ENCODE measurements at regions not wholly inside any gene's neighbourhood (a gene's known extent, or its start where the extent isn't known, plus 50 kb on each side); places are given as distances from the start of the nearest gene placed in this dataset.

- H3K4me1 ChIP-seq (ENCODE audit: control insufficient read depth in 1 of 2, insufficient read depth in 2 of 2, low read length in 2 of 2), result peaks cover 31 to 39% of the 10 kb centered on the region in 2 experiments
- H3K27me3 ChIP-seq (ENCODE audit: insufficient read depth, low read length), result no peaks in the 10 kb centered on the region
- H3K36me3 ChIP-seq (ENCODE audit: control insufficient read depth in 1 of 2, insufficient read depth in 2 of 2, low read length in 2 of 2), result no peaks in the 10 kb centered on the region
- ATAC-seq (no peak), DNase-seq (ENCODE audit: low read depth, low spot score) (no peak)
- peak overlapping the region; percentile 42 for H3K9ac ChIP-seq (ENCODE audit: low read length)
- intact Hi-C loops (cut with micrococcal nuclease), result no loop called here
- peak overlapping the region; percentile 74 for H3K27ac ChIP-seq (ENCODE audit: low read depth, low read length)
- H3K9me3 ChIP-seq (ENCODE audit: control insufficient read depth in 1 of 2, insufficient read depth in 1 of 2, low read depth in 1 of 2, low read length in 2 of 2), result no peaks in the 10 kb centered on the region
- BruUV-seq (replicated peaks), result no TSS peak
- H4K20me1 ChIP-seq (ENCODE audit: insufficient read depth), result no peaks in the 10 kb centered on the region
- peak overlapping the region; percentile 63 for H2AFZ ChIP-seq (ENCODE audit: low read depth, low read length, poor library complexity, severe bottlenecking)
- no peak for TF ChIP-seq SIN3A (IDR thresholded peaks at IDR 0.05; ENCODE audit: low read depth)
- TF ChIP-seq ZFX (IDR thresholded peaks at IDR 0.05), result no peak
- no peak for TF ChIP-seq POLR2A (IDR thresholded peaks at IDR 0.05; ENCODE audit: borderline replicate concordance, extremely low read depth, insufficient read depth, insufficient read length)
- ChIA-PET CTCF (no interaction called here), RAD21 (ENCODE audit: low non-redundant PET in 1 of 2, low total read pairs in 2 of 2, uncharacterized antibody in 2 of 2, unreplicated experiment in 2 of 2) (no interaction called here), POLR2A (no interaction called here)
- no peaks in the 10 kb centered on the region for H3K9me2 ChIP-seq (ENCODE audit: insufficient read depth)
- peak overlapping the region; percentile 64 for H3K4me2 ChIP-seq (ENCODE audit: low read length)
- no peaks in the 10 kb centered on the region for H3K79me2 ChIP-seq (ENCODE audit: insufficient read depth, low read length)
- peak overlapping the region in 1 of 2 experiments; percentile 5; a peak in 1 of 4 replicates for H3K4me3 ChIP-seq (replicated peaks in 1 of 2; ENCODE audit: low read depth in 1 of 2, low read length in 2 of 2)
These were observed 360.3 kb downstream of the TGFB2 start for GRCh38 chr1:218705391-218705790.

- intact Hi-C loops (cut with micrococcal nuclease), result no loop called here
- peak; percentile 87 for TF ChIP-seq MAX (IDR thresholded peaks at IDR 0.05)
- no peak for TF ChIP-seq POLR2A (IDR thresholded peaks at IDR 0.05; ENCODE audit: borderline replicate concordance, extremely low read depth, insufficient read depth, insufficient read length)
- 0 out of 2 replicates have a peak, but pooled peaks have one; percentile 28 for TF ChIP-seq EGR1 (IDR thresholded peaks at IDR 0.05; ENCODE audit: low read depth)
- TF ChIP-seq SRF (IDR thresholded peaks at IDR 0.05; ENCODE audit: low read depth), result peak; percentile 48; the same call in 1 of the 2 replicates
- no peak for TF ChIP-seq EZH2 (IDR thresholded peaks at IDR 0.05)
- TF ChIP-seq YY1 (IDR thresholded peaks at IDR 0.05; ENCODE audit: extremely low read depth, insufficient replicate concordance, low read depth, low read length), result no peak
- TF ChIP-seq TCF7L2 (IDR thresholded peaks at IDR 0.05; ENCODE audit: borderline replicate concordance, extremely low read depth, insufficient read depth, insufficient read length), result peak; percentile 79
- peak; percentile 79 for TF ChIP-seq SP1 (IDR thresholded peaks at IDR 0.05; ENCODE audit: low read depth)
- peak; percentile 16 for TF ChIP-seq ZBTB33 (IDR thresholded peaks at IDR 0.05; ENCODE audit: extremely low read depth, insufficient replicate concordance, low read length)
- TF ChIP-seq POLR2AphosphoS5 (IDR thresholded peaks at IDR 0.05; ENCODE audit: low read depth, low read length), result peak; percentile 29; the same call in 1 of the 2 replicates
- TF ChIP-seq ZNF274 (IDR thresholded peaks at IDR 0.05; ENCODE audit: low read depth, low read length), result no peak
- peak; percentile 79 for TF ChIP-seq JUND (IDR thresholded peaks at IDR 0.05)
These were observed 361.1 kb downstream of the TGFB2 start for GRCh38 chr1:218705911-218706893.

More at GRCh38 chr1:218705911-218706893, 361.1 kb downstream of the TGFB2 start:
- H3K36me3 ChIP-seq (ENCODE audit: control insufficient read depth in 1 of 2, insufficient read depth in 2 of 2, low read length in 2 of 2), result no peaks in the 10 kb centered on the region
- H3K4me1 ChIP-seq (ENCODE audit: control insufficient read depth in 1 of 2, insufficient read depth in 2 of 2, low read length in 2 of 2), result peaks cover 34 to 47% of the 10 kb centered on the region in 2 experiments
- H4K20me1 ChIP-seq (ENCODE audit: insufficient read depth), result no peaks in the 10 kb centered on the region
- DNase-seq (ENCODE audit: low read depth, low spot score) (peak; percentile 93), ATAC-seq (peak; percentile 93)
- no peaks in the 10 kb centered on the region for H3K27me3 ChIP-seq (ENCODE audit: insufficient read depth, low read length)
- H3K4me3 ChIP-seq (replicated peaks in 1 of 2; ENCODE audit: low read depth in 1 of 2, low read length in 2 of 2), result peak overlapping the region in 1 of 2 experiments; percentile 5; a peak in 1 of 4 replicates
- CTCF ChIA-PET, result no interaction called here
- peak overlapping the region; percentile 42 for H3K9ac ChIP-seq (ENCODE audit: low read length)
- H3K9me2 ChIP-seq (ENCODE audit: insufficient read depth), result no peaks in the 10 kb centered on the region
- H3K27ac ChIP-seq (ENCODE audit: low read depth, low read length), result peak overlapping the region; percentile 74; the same call in 1 of the 2 replicates
- TSS peak; percentile 64 for BruUV-seq (replicated peaks)
- no peaks in the 10 kb centered on the region for H3K79me2 ChIP-seq (ENCODE audit: insufficient read depth, low read length)
- POLR2A ChIA-PET, result no interaction called here
- H2AFZ ChIP-seq (ENCODE audit: low read depth, low read length, poor library complexity, severe bottlenecking), result peak overlapping the region; percentile 63
- H3K9me3 ChIP-seq (ENCODE audit: control insufficient read depth in 1 of 2, insufficient read depth in 1 of 2, low read depth in 1 of 2, low read length in 2 of 2), result no peaks in the 10 kb centered on the region
- peak overlapping the region; percentile 64 for H3K4me2 ChIP-seq (ENCODE audit: low read length)
- RAD21 ChIA-PET (ENCODE audit: low non-redundant PET in 1 of 2, low total read pairs in 2 of 2, uncharacterized antibody in 2 of 2, unreplicated experiment in 2 of 2), result no interaction called here
